CD4-positive, alpha-beta T cell (primary cell): ENCODE measurements at regions not wholly inside any gene's neighbourhood (a gene's known extent, or its start where the extent isn't known, plus 50 kb on each side); places are given as distances from the start of the nearest gene placed in this dataset.

Source experiments
- ATAC-seq: fragments of 200-7000 bp; cut with Tn5 transposase; one replicate; pipeline ENCODE4 v1.10.0; 2022; ENCODE audit warnings: mild to moderate bottlenecking; ENCODE audit not compliant: poor library complexity
- CTCF ChIA-PET: fragments of 350-600 bp; sonication (Branson Sonifier 250); formaldehyde crosslinking; loops from one replicate; lab custom pipeline; 2021; ENCODE audit warnings: antibody characterized with exemption, inconsistent platforms; lab: Charles Lee
- POLR2A ChIA-PET: fragments of 350-600 bp; sonication (Branson Sonifier 250); formaldehyde crosslinking; loops from one replicate; lab custom pipeline; 2021; ENCODE audit warnings: antibody characterized with exemption, inconsistent platforms; lab: Charles Lee
- DNase-seq, 14 experiments: peaks; one replicate each; pipeline ENCODE4 v3.0.0-alpha.2; 2013 to 2020; ENCODE audit warnings: mixed read lengths in 2 of 14
- H3K27ac ChIP-seq, 2 donors: one replicate each; pipeline versions ENCODE4 v1.5.1 to v1.7.0; 2013; ENCODE audit warnings: low read length in 2 of 2, low read depth in 1 of 2, mild to moderate bottlenecking in 1 of 2
- H3K27me3 ChIP-seq, 2 experiments: 1 replicate in 1 of 2; 2 replicates in 1 of 2; pipeline versions ENCODE4 v1.6.1 to v1.7.0; 2013; ENCODE audit warnings: low read length in 2 of 2, control low read depth in 1 of 2, mild to moderate bottlenecking in 1 of 2, moderate library complexity in 1 of 2; ENCODE audit not compliant: insufficient read depth in 2 of 2, control insufficient read depth in 1 of 2
- H3K36me3 ChIP-seq: one replicate; pipeline ENCODE4 v1.6.1; 2013; ENCODE audit warnings: low read length, control low read depth; ENCODE audit not compliant: insufficient read depth
- H3K4me1 ChIP-seq: one replicate; pipeline ENCODE4 v1.6.1; 2013; ENCODE audit warnings: low read length, control low read depth; ENCODE audit not compliant: insufficient read depth
- H3K4me3 ChIP-seq: one replicate; pipeline ENCODE4 v1.5.1; 2013; ENCODE audit warnings: mild to moderate bottlenecking, low read length, moderate library complexity
- H3K9me3 ChIP-seq, 2 experiments: 1 replicate in 1 of 2; 2 replicates in 1 of 2; pipeline versions ENCODE4 v1.6.1 to v1.7.0; 2013; ENCODE audit warnings: low read length in 2 of 2, mild to moderate bottlenecking in 2 of 2, control low read depth in 1 of 2, moderate library complexity in 1 of 2; ENCODE audit not compliant: control insufficient read depth in 1 of 2, insufficient read depth in 1 of 2
- H3K27ac Mint-ChIP-seq: one replicate; pipeline ENCODE4 v1.8.0; 2020; ENCODE audit warnings: mixed read lengths
- H3K27me3 Mint-ChIP-seq: one replicate; pipeline ENCODE4 v1.8.0; 2021; ENCODE audit warnings: mixed read lengths
- H3K36me3 Mint-ChIP-seq: one replicate; pipeline ENCODE4 v1.8.0; 2021; ENCODE audit warnings: low read depth, mixed read lengths
- H3K4me1 Mint-ChIP-seq: one replicate; pipeline ENCODE4 v1.8.0; 2021; ENCODE audit warnings: low read depth, mixed read lengths
- H3K4me3 Mint-ChIP-seq: one replicate; pipeline ENCODE4 v1.8.0; 2020; ENCODE audit warnings: mild to moderate bottlenecking, mixed read lengths
- H3K9me3 Mint-ChIP-seq: one replicate; pipeline ENCODE4 v1.8.0; 2020; ENCODE audit warnings: mixed read lengths
- intact Hi-C, 2 experiments: fragments of 100-400 bp; cut with DNase I in 1 of 2; cut with micrococcal nuclease in 1 of 2; formaldehyde crosslinking; loops; one replicate each; pipeline versions ENCODE4 v1.15.1 to v1.9.0; 2023 to 2025; cut with DNase I, micrococcal nuclease
- TF ChIP-seq, protein P1 (sequence below): fragments of 200-600 bp; IDR thresholded peaks from one replicate; pipeline ENCODE4 v1.8.0; 2022; ENCODE audit warnings: antibody characterized with exemption, mild to moderate bottlenecking

DNA sequence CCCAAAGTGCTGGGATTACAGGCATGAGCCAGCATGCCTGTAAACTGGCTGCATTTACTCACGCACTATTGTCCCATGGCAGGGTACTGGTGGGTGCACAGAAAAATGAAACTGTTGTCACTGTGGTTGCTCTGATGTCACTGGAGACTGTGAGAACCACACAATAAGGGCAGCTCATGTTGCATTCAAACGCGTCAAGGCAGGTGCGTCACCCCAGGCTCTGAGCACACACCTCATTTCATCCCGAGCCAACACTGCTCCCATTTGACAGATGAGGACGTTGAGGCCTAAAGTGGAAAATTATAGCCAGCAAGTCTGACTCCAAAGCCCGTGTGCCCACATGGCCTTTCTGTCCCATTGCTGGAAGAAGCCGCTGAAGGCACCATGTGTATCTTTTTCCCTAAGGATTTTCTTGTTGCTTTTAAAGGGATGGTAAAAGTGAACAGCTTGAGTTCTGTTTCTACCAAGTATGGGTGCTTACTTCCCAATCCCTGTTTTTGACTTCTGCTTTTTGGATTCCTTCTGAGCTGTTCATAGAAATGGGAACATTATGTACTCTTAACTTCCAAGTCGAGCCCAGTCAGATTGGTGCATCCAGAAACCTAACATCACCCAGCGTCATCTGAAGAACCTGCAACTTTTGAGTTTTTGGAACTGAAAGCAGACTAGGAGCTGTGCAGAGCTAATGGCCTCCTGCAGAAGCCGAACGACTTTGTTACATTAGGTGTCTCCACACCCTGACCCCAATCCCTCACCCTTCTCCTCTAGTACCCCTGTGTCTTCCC lies 60.1 kb upstream of the CARD11 start:
- peak overlapping the region; percentile 79 for H3K4me3 Mint-ChIP-seq

DNA sequence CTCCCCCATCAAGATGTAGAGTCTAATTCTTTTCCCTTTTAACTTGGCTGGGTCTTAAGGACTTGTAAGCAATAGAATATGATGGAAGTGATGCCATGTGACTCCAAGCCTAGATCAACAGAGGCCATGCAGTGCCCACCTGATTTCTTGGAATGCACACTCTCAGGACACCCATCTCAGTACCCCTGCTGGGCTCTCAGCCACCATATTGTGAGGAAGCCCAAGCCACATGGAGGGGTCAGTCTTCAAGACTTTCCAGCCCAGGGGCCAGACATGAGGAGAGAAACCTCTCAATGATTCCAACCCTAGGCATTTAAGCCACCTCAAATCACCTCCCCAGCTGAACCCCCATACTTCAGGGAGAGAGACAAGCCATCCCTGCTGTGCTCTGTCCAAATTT lies 62.2 kb upstream of the CARD11 start:
- intact Hi-C loops = no loop called here
- Histone ChIP-seq H3K4me1 (peaks cover 36% of the 10 kb centered on the region), H3K27ac (no peak overlapping the region), H3K9me3 (peaks cover 0 to 7% of the 10 kb centered on the region in 2 experiments), H3K4me3 (no peak overlapping the region), H3K27me3 (no peaks in the 10 kb centered on the region), H3K36me3 (no peaks in the 10 kb centered on the region)
- H3K4me3 Mint-ChIP-seq = no peak overlapping the region
- TF ChIP-seq, protein P1, sequence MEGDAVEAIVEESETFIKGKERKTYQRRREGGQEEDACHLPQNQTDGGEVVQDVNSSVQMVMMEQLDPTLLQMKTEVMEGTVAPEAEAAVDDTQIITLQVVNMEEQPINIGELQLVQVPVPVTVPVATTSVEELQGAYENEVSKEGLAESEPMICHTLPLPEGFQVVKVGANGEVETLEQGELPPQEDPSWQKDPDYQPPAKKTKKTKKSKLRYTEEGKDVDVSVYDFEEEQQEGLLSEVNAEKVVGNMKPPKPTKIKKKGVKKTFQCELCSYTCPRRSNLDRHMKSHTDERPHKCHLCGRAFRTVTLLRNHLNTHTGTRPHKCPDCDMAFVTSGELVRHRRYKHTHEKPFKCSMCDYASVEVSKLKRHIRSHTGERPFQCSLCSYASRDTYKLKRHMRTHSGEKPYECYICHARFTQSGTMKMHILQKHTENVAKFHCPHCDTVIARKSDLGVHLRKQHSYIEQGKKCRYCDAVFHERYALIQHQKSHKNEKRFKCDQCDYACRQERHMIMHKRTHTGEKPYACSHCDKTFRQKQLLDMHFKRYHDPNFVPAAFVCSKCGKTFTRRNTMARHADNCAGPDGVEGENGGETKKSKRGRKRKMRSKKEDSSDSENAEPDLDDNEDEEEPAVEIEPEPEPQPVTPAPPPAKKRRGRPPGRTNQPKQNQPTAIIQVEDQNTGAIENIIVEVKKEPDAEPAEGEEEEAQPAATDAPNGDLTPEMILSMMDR = no peak
- H3K27ac Mint-ChIP-seq = no peak overlapping the region
- ChIA-PET POLR2A (interaction anchor here (0.8 kb wide), 2 partner anchors 12 kb away, joined by 3 read pairs; no protein-coding TSS in a partner anchor), CTCF (interaction anchor here (0.9 kb wide), 1 partner anchor 13 kb away, joined by 3 read pairs; no protein-coding TSS in a partner anchor)
- no peaks in the 10 kb centered on the region for H3K27me3 Mint-ChIP-seq
- no peaks in the 10 kb centered on the region for H3K36me3 Mint-ChIP-seq
- no peak for ATAC-seq
- no peak for DNase-seq
- no peaks in the 10 kb centered on the region for H3K9me3 Mint-ChIP-seq
- H3K4me1 Mint-ChIP-seq = peaks cover 82% of the 10 kb centered on the region

More for the DNA sequence above, 60.1 kb upstream of the CARD11 start:
- DNase-seq = peak in 1 of 14 experiments; percentile 40
- ChIA-PET POLR2A (interaction anchor here (1.0 to 1.9 kb wide), 6 partner anchors 9 to 38 kb away, joined by 3 to 8 read pairs (median 4); no protein-coding TSS in a partner anchor), CTCF (no interaction called here)
- intact Hi-C loops = no loop called here
- peaks cover 4% of the 10 kb centered on the region for H3K36me3 Mint-ChIP-seq
- Histone ChIP-seq H3K27ac (no peak overlapping the region), H3K4me1 (peaks cover 36% of the 10 kb centered on the region), H3K9me3 (peaks cover 0 to 6% of the 10 kb centered on the region in 2 experiments), H3K27me3 (no peaks in the 10 kb centered on the region), H3K4me3 (no peak overlapping the region), H3K36me3 (no peaks in the 10 kb centered on the region)
- H3K9me3 Mint-ChIP-seq = no peaks in the 10 kb centered on the region
- H3K27ac Mint-ChIP-seq = peak overlapping the region; percentile 81
- TF ChIP-seq, protein P1 = no peak
- ATAC-seq = peak; percentile 89
- H3K4me1 Mint-ChIP-seq = peaks cover 85% of the 10 kb centered on the region
- no peaks in the 10 kb centered on the region for H3K27me3 Mint-ChIP-seq

DNA sequence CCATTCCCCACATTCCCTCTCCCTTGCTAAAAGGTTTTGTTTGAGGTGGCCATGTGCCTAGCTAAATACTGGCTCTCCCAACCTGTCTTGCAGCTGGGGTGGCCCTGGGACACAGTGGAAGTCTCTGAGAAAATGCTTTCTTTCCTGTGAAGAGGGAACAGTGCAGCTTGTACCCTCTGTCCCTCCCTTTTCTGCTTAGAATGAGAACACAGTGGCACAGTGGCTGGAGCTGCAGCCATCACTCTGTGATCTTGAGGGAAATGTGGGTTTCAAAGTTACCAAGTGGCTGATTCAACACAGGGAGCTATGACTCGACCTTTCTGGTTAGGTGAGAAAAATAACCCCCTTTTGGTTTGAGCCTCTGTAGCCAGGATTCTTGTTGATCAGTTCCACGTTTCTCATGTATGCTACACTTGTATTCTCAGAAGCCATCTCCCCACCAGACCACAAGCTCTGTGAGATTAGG lies 62.7 kb upstream of the CARD11 start:
- no peak overlapping the region for H3K27ac ChIP-seq
- DNase-seq (peak in 2 of 14 experiments; percentile 30 to 40), ATAC-seq (no peak)
- Mint-ChIP-seq H3K4me1 (peaks cover 86% of the 10 kb centered on the region), H3K27ac (no peak overlapping the region), H3K27me3 (no peaks in the 10 kb centered on the region), H3K36me3 (no peaks in the 10 kb centered on the region), H3K9me3 (no peaks in the 10 kb centered on the region), H3K4me3 (no peak overlapping the region)
- intact Hi-C loops = no loop called here
- CTCF ChIA-PET = interaction anchor here (0.9 kb wide), 1 partner anchor 13 kb away, joined by 3 read pairs; no protein-coding TSS in a partner anchor
- POLR2A ChIA-PET = interaction anchor here (0.8 to 1.6 kb wide), 4 partner anchors 9 to 14 kb away, joined by 3 to 4 read pairs (median 3); no protein-coding TSS in a partner anchor
- no peaks in the 10 kb centered on the region for H3K36me3 ChIP-seq
- TF ChIP-seq, protein P1 = no peak
- no peaks in the 10 kb centered on the region for H3K27me3 ChIP-seq
- peaks cover 37% of the 10 kb centered on the region for H3K4me1 ChIP-seq
- peaks cover 0 to 7% of the 10 kb centered on the region in 2 experiments for H3K9me3 ChIP-seq
- H3K4me3 ChIP-seq = no peak overlapping the region
